Skin of body (tissue), 1 donor: ENCODE measurements at regions not wholly inside any gene's neighbourhood (a gene's known extent, or its start where the extent isn't known, plus 50 kb on each side); places are given as distances from the start of the nearest gene placed in this dataset.
A peak's percentile ranks its signal among the peaks of the same experiment; 100 is the strongest.

Source experiments
- DNase-seq: peaks from one replicate; lab custom pipeline; 2025; lab: John Stamatoyannopoulos, UW

GRCh38 chr1:13922466-13923110 lies 222.6 kb downstream of the PRDM2 start:
- DNase-seq, result no peak

GRCh38 chr1:13926556-13926955 lies 226.6 kb downstream of the PRDM2 start:
- no peak for DNase-seq

- no peak for DNase-seq
These were observed 227.7 kb downstream of the PRDM2 start for GRCh38 chr1:13927736-13928135.

DNA sequence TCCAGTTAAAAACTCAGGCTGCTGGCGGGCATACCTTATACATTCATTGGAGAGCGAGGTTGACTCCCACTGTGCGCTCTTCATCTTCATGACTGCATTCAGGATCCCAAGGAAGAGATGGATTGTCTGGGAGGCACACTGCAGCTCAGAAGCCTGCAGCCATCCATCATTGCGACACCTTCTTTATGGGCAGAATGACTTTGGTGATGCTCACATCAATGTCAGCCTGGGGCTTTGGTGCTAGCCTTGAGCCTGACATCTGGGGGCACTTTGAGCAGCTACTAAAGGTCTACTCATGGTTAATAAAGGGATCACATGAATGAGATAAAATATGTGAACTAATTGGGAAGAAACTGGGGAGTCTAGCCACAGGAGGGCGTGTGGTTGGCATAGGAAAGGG lies 229.3 kb downstream of the PRDM2 start:
- DNase-seq, result no peak

DNA sequence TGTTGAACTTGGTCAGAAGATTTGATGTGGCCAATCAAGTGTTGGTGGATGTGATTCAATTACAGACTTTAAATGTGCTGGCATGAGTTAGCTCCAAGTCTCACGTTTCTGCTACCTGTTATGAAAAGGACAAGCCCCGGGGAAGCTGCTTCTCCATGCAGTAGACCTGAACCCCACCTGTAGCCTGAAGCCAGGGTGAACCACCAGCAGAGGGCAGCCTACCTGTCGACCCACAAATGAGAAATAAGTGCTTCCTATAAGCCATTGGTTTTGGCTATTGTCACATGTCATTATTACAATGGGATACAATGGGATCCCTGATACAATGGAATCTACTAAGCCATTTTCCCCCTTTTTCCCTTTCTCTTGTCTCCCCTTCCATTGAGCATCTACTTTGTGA lies 230.2 kb downstream of the PRDM2 start:
- no peak for DNase-seq

DNA sequence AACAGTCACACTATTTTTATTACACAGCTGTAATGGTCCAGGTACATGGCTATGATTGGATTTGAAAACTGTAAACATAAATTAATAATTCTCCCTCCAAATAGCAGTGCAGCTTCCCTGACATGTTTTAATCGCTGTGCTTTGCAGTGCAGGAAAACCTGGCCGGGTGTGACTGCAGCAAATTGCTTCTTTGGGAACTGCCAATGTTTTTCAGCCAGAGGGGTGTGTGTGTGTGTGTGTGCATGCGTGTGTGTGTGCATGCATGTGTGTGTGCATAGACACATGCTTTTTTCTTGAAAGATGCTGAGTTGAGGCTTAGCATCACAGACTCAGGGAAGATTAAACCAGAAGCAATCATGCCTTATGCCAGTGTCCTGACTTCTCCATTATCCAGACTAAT lies 231.2 kb downstream of the PRDM2 start:
- no peak for DNase-seq

- DNase-seq, result no peak
These were observed 235.3 kb downstream of the PRDM2 start for GRCh38 chr1:13935336-13935735.

- DNase-seq, result no peak
These were observed 241.3 kb downstream of the PRDM2 start for GRCh38 chr1:13941315-13941714.

DNA sequence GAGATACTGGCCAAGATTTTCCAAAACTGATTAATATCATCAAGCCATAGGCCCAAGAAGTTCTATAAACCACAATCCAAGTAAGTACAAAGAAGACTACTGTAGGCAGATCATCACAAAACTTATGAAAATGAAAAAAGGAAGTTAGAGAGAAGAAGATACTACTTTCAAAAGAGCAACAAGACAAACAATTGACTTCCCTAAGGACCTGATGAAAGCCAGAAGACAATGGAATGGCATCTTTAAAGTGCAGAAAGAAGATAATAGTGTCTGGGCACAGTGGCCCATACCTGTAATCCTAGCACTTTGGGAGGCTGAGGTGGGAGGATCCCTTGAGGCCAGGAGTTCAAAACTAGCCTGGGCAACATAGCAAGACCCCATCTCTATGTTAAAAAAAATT lies 243.1 kb downstream of the PRDM2 start:
- no peak for DNase-seq

- no peak for DNase-seq
These were observed 245.9 kb downstream of the PRDM2 start for GRCh38 chr1:13945856-13946255.

- no peak for DNase-seq
These were observed 247.7 kb downstream of the PRDM2 start for GRCh38 chr1:13947658-13948057.

DNA sequence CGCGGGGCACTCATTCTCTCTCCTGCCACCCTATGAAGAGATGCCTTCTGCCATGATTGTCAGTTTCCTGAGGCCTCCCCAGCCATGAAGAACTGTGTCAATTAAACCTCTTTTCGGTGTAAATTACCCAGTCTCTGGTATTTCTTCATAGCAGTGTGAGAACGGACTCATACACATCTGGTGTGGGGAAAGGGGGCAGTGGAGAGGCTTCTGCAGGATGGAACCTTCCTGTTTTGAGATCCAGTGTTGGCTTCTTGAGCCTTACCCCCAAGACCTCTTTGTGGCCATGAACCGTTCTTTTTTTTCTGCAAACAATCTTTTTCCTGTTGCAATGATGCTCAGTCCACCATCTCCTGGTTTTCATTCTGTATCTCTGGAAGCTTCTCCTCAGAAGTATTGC lies 248.4 kb downstream of the PRDM2 start:
- no peak for DNase-seq

DNA sequence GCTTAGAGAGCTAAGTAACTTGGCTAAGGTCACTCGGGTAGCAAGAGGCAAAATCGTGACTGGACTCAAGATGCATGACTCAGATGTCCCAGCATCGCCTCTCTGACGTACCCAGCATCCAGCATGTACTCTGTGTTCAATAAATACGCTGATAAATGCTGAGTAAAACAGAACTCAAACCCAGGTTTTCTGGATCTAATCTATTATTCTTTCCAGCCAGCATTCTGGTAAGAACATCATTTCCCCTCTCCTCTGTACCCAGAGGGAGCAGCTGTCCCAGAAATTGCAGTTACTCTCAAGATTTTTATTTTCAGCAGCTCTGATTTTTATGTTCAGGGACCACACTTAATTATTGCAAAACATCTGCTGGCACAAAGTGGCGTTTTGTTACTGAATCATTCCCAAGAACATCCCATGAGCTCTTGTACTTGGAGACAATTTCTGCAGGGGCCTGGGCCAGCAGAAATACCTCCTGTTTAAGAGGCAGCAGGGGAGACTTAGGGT lies 249.0 kb downstream of the PRDM2 start:
- peak; percentile 80 for DNase-seq

DNA sequence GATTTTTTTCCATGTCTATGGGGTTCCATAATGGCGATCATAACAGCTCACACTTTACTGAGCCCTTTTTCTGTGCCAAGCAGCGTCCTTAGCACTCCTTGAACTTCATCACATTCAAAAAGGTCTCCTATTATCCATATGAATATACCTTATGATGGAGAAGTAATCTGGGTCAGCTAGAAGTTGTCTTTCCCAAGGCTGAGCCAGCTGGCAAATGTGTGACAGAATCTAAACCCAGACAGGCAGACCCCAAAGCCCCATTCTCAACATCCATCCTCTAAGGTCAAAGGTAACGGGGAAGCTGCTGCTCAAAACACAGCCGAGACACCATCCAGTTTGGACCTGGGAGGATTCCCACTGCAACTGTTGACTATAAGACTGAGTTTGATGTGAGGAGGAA lies 249.6 kb downstream of the PRDM2 start:
- no peak for DNase-seq

- no peak for DNase-seq
These were observed 250.6 kb downstream of the PRDM2 start for GRCh38 chr1:13950637-13951036.

DNA sequence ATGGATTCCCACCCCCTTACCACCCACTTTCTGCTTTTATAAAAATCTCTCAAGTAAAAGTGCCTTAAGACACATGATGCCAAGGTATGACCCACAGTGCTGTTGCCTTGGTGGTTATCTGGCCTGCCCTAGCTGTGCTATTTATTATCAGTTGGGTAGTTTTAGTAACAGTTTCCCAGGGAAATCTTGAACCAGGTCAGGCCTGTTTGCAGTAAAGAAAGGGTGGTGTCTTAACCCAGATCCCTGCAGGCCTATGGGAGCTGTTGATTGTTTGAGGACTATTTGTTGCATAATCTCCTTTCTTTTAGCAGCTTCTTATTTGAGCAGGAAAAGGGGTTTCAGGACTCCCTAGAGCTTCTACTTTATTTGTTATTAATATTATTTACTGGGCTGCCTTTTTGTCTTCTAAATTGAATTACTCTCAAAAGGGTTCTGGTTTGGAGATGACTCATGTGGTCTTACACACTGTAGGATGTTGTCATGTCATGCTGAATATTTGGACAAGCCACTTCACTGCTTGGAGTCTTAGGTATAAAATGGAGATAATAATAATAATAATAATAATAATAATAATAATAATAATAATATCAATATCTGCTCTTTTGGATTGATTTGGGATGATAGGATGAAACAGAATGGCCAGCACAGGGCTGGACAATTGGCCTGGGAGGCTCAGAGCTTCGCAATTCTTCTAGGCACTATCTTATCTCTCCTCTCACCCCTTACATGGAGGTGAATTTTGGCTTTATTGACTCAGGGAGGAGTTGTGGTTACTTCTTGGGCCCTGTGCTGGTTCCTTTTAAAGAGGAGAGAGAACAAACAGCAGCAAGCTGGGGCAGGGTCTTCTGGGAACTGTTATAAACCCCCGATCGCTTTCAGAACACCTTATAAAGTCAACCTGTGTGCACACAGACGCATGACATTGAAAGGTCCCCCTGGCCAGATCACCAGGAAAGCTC lies 252.1 kb downstream of the PRDM2 start:
- DNase-seq, result no peak

GRCh38 chr1:13952985-13953384 lies 253.0 kb downstream of the PRDM2 start:
- no peak for DNase-seq

DNA sequence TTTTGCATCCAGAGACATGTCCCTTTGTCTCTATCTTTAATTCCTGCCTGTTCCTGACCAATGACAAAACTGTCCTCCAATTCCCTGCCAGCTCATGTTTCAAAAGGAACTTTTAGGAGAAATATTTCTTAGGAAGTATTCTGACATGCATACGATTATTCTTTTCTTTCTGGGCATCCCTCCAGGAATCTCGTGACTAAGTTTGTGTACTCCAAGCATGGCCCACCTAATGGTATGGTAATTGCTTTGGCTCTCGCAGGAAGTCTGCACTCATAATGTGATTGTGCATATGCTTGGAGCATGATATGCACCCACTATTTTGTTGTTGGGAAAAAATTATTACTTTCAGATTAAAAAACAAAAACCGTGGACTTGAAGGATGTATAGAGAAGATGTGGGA lies 256.4 kb downstream of the PRDM2 start:
- DNase-seq, result peak; percentile 15

- DNase-seq, result peak; percentile 62
These were observed 260.5 kb downstream of the PRDM2 start for GRCh38 chr1:13960375-13960987.

GRCh38 chr1:13964768-13965167 lies 264.8 kb downstream of the PRDM2 start:
- no peak for DNase-seq

DNA sequence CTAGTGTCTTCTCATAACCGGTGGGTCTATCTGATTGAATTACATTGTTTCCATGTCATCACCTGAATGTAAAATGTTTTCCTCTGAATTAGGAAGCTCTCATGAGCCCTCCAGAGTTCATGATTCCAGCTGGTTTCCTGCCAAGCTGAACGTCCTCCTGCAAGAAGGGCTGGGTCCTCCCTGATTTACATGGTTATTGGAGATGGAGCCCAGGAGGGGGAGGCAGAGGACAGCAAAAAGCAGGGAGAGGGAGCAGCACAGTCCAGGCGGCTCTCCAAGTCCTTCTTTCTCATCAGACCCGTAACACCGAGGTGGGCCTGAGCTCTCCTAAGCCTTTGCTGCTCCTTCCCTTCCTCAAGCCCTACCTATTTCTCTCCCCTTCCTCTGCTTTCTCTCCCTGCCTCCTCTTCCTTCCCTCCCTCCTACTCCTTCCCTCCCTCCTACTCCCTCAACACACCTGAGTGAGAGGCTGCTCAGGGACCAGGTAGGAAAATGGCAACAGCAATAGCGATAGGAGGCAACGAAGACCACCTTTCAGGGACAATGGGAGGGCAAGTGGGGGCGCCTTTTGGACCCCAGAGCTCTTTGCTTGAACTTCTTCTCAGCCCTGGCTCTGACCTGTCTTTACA lies 265.9 kb downstream of the PRDM2 start:
- peak; percentile 64 for DNase-seq

DNA sequence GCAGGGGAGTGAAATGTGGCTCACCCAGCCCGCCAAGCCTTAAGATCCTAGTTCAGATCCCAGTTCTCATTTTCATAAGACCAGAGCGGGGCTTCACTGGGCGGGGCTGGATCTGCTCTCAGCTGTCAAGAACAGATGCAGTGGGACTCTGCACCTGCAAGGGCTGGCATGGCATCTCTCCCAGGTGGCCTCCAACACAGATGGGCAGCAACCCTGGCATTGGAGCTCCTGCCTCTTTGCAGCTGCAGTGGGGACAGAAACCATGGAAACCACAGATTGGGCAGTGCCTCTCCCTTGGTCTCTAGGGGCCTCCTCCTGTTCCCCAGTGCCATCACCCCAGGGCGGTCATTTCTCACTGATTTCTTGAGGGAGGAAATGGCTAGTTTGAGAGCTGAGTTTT lies 267.7 kb downstream of the PRDM2 start:
- DNase-seq, result no peak
